22Rv1 (cell line): ENCODE measurements at regions not wholly inside any gene's neighbourhood (a gene's known extent, or its start where the extent isn't known, plus 50 kb on each side); places are given as distances from the start of the nearest gene placed in this dataset.

Source experiments
- CTCF ChIP-seq: fragments of 450-650 bp; IDR thresholded peaks from 2 replicates; pipeline ENCODE4 v1.5.1; 2017; ENCODE audit warnings: mild to moderate bottlenecking
- ZFX ChIP-seq: fragments of 450-650 bp; IDR thresholded peaks from 2 replicates; pipeline ENCODE4 v1.6.1; 2017; ENCODE audit warnings: antibody characterized with exemption, borderline replicate concordance

- no peak for TF ChIP-seq CTCF
- TF ChIP-seq ZFX = no peak
These were observed 124.5 kb upstream of the HCCS start for GRCh38 chrX:10986616-10987015.
